Epithelial cell of esophagus (primary cell): ENCODE measurements at regions not wholly inside any gene's neighbourhood (a gene's known extent, or its start where the extent isn't known, plus 50 kb on each side); places are given as distances from the start of the nearest gene placed in this dataset.

Source experiments
- DNase-seq: peaks from one replicate; pipeline ENCODE4 v3.0.0; 2010; ENCODE audit warnings: low read depth
- H3K4me3 ChIP-seq: 2 replicates; pipeline ENCODE4 v1.5.1; 2011; ENCODE audit warnings: mild to moderate bottlenecking, low read length, control low read depth
- CTCF ChIP-seq: IDR thresholded peaks from 2 replicates; pipeline ENCODE4 v1.5.1; 2011; ENCODE audit warnings: low read depth, mild to moderate bottlenecking, low read length, control low read depth, inconsistent platforms; ENCODE audit not compliant: insufficient read depth; ENCODE audit errors: missing control alignments

DNA sequence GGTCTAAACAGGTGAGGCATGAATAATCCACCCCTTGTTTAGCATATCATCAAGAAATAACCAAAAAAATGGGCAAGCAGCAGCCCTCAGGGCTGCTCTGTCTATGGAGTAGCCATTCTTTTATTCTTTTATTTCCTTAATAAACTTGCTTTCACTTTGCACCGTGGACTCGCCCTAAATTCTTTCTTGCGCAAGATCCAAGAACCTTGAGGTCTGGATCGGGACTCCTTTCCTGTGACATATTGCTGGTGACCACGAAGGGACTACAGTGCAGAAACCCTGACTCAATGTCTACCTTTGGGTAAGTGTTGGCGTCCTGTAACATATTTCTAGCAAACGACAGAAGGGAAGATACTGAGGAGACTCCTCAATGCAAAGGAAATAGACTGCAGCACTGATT lies 1099.2 kb downstream of the FAM181B start:
- no peak overlapping the region for H3K4me3 ChIP-seq
- DNase-seq: no peak
- no peak for TF ChIP-seq CTCF

DNA sequence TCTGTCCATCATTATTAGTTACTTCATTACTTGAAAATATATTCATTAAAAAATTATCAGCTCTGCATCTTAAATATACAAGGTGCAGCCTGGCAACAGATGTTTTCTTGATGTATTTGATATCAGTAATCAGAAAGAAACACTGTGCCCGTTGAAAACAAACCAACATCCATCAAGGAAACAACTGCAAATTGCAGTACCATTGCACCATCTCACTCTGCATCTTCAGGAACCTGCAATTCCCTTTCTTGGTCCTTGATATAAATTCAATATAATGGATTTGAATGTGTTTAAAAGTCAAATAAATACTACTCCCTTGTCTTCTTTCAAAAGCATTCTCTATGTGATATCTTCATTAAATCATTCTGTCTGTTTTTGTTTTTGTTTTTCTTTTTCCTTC lies 1131.2 kb downstream of the FAM181B start:
- TF ChIP-seq CTCF: no peak
- H3K4me3 ChIP-seq: no peak overlapping the region

GRCh38 chr11:81596704-81597103 lies 1137.0 kb downstream of the FAM181B start:
- no peak for DNase-seq
- H3K4me3 ChIP-seq: no peak overlapping the region
- TF ChIP-seq CTCF: no peak

More for the DNA sequence above, 1131.2 kb downstream of the FAM181B start:
- DNase-seq: no peak

GRCh38 chr11:81585390-81585933 lies 1148.2 kb downstream of the FAM181B start:
- TF ChIP-seq CTCF: no peak
- no peak for DNase-seq

GRCh38 chr11:81579339-81579738 lies 1154.3 kb downstream of the FAM181B start:
- no peak for DNase-seq
- no peak overlapping the region for H3K4me3 ChIP-seq
- no peak for TF ChIP-seq CTCF

More at GRCh38 chr11:81585390-81585933, 1148.2 kb downstream of the FAM181B start:
- H3K4me3 ChIP-seq: no peak overlapping the region

DNA sequence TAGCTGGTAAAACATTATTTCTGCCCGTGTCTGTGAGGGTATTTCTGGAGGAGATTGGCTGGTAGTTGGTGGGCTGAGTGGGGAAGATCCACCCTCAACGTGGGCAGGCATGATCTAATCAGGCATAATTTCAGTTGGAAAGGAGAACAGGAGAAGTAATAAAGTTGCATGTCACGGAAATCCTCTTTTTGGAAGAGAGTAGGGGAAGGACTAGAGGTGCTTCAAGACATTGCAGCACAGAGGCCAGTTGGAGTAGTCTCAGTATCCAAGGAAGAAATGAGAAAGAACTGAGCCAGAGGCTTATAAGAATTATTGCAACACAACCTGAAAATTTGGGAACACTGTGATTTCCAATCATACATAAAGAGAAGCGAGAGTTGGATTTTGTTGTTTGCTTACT lies 1155.1 kb downstream of the FAM181B start:
- H3K4me3 ChIP-seq: no peak overlapping the region
- no peak for DNase-seq
- TF ChIP-seq CTCF: no peak

DNA sequence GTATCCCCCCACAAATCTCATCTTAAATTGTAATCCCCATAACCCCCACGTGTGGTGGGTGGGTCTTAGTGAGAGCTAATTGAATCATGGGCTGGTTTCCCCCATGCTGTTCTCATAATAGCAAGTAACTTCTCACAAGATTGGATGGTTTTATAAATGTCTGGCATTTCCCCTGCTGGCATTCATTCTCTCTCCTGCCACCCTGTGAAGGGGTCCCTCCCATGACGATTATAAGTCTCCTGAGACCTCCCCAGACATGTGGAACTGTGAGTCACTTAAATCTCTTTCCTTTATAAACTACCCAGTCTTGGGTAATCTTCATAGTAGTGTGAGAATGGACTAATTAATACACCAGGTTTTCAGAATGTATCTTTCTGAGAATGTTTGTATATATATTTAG lies 1159.4 kb downstream of the FAM181B start:
- no peak for DNase-seq
- TF ChIP-seq CTCF: no peak

More for the DNA sequence above, 1159.4 kb downstream of the FAM181B start:
- H3K4me3 ChIP-seq: no peak overlapping the region
